Non-pigmented ciliary epithelial cell (primary cell): ENCODE measurements at regions not wholly inside any gene's neighbourhood (a gene's known extent, or its start where the extent isn't known, plus 50 kb on each side); places are given as distances from the start of the nearest gene placed in this dataset.

Source experiments
- DNase-seq: peaks from one replicate; pipeline ENCODE4 v3.0.0-alpha.2; 2010; ENCODE audit warnings: low read depth

- no peak for DNase-seq
Measured at GRCh38 chr11:27858866-27859265, 158.6 kb upstream of the BDNF start.

DNA sequence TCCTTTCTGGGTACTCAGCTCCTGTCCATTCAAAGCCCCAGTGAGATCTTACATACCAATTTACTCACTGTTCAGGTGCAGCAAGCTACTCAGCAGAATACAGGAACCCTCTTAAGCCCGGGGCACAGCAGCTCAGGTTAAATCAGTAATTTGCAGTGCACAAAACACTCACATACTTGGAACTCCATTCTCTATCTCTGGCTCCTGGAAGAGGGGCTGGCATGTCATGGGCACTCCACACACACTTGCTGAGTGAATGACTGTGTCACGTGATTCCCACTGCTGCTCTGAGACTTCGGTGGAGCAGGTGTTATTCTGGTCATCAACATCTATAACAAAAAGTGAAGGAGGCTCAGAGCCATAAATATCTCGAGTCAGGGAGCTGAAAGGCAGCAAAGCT lies 157.3 kb upstream of the BDNF start:
- no peak for DNase-seq

- DNase-seq, result no peak
Measured at GRCh38 chr11:27857014-27857413, 156.8 kb upstream of the BDNF start.

DNA sequence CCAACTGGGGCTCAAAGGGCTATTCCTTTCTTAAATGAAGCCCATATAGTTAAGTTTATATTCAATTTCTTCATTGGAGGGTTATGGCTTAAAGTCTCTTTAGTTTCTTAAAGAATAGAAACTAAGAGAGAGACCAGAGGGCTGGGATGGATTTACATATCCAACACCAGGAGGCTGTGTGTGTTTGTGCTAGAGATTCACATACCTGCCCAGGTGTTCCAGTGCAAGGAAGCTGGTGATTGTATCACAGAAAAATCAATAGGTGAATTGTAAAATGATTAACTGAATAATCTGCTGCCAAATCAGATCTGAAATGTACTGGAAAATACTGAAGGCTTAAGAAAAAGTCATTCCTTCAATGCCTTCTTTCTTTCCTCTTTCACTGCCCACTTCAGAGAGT lies 148.2 kb upstream of the BDNF start:
- no peak for DNase-seq

DNA sequence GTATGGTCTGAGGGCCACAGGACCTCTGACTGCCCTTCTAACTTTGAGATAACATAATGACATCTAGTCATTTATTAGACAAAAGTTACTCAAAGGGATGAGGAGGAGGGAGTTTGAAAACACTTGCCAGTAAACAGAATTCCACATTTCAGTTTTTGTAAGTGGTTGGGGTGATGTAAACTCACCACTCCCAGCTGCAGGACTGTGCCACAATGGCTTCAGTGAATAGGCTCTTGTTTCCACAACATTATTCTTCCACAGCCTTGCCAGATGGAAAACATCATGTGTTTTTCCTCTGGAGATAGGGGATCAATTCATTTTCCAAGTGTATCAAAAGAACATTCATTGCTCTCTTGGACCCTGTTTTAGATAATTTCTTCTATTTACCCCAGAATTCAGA lies 147.2 kb upstream of the BDNF start:
- no peak for DNase-seq

DNA sequence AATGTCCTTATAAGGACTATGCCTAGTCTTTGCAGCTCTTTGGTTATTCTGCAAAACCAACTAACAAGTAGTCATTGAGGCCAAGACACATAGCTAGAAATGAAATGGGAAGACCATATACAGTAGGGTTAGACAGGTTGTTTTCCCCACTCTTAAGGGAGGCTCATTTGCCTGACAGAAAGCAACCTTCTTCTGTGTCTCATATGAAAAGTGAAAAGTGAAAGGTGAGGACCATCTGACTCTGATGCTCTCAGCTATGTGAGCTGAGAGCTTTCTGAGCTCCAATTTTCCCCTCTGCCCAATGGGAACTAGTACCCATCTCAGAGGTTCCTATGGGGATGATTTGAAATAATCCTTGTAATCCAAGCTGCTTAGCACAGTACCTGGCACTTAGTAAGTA lies 142.0 kb upstream of the BDNF start:
- DNase-seq, result no peak

DNA sequence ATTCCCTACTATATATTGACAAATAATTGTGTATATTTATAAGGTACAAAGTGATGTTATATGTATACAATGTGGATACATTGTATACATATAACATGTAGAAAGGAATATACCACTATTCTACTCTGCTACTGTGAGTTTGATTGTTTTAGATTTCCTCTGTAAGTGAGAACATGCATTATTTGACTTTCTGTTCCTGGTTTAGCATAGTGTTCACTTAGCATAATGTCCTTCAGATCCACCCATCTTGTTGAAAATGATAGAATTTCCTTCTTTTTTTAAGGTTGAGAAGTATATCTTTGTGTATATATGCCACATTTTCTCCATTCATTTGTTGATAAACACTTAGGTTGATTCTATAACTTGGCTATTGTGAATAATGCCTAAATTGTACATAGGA lies 140.8 kb upstream of the BDNF start:
- no peak for DNase-seq

GRCh38 chr11:27839226-27839913 lies 139.1 kb upstream of the BDNF start:
- DNase-seq, result no peak

GRCh38 chr11:27838674-27839073 lies 138.4 kb upstream of the BDNF start:
- DNase-seq, result no peak

GRCh38 chr11:27837895-27838563 lies 137.8 kb upstream of the BDNF start:
- DNase-seq, result no peak

DNA sequence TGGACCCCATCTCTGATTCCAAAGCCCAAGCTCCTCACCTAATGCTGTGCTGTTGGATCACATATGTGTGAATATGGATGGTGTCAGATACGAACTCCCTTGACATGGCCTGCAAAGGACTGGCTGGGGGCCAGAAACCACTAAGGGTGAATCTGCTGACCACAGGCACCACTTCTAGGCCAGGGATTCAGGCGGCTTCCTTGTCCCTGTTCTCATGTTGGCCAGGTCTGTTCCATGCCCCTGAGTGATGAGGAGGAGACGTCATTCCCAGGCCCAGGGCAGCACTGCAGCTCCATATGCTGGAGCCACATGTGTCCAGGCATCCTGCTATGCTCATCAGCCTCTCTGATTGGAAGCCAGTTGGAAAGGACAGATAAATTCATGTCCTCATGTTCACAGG lies 130.0 kb upstream of the BDNF start:
- no peak for DNase-seq

- DNase-seq, result no peak
Measured at GRCh38 chr11:27820249-27820648, 120.0 kb upstream of the BDNF start.

DNA sequence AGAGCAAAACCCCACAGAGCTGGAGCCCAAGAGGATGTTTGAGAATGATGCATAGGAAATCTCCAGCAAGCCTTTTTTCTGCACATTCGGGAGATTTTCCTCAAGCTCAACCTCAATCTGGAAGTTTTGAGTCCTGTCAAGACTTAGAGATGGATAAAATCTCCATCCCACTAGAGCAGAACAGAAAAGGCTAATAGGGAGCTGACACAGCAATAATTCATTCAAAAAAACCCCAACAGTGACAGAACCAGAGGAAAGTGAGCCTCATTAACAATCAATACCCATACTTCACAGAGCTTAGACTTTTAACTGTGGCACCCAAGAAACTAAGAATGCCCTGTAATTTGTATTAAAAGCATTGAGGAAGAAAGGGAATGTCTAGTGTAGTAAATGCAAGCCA lies 115.9 kb upstream of the BDNF start:
- no peak for DNase-seq

- no peak for DNase-seq
Measured at GRCh38 chr11:27812341-27812740, 112.1 kb upstream of the BDNF start.

GRCh38 chr11:27807596-27807995 lies 107.3 kb upstream of the BDNF start:
- no peak for DNase-seq

DNA sequence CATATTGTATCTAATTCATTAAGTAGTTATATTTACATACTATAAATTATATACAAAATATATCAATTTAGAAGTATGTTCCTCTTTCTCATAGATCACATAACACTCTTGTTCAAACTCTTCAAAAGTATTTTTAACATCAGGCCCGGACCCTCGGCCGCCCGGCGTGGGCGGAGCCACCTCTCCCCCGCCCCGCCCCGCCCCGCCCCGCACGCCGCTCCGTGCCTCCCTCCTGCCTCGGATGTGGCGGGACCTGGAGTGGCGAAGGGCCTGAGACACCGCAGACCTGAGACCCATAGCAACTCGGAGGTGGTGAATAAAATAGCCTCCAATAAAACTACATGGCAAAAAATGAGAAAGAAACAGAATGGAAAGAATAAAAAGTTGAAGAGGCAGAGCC lies 105.9 kb upstream of the BDNF start:
- DNase-seq, result no peak

DNA sequence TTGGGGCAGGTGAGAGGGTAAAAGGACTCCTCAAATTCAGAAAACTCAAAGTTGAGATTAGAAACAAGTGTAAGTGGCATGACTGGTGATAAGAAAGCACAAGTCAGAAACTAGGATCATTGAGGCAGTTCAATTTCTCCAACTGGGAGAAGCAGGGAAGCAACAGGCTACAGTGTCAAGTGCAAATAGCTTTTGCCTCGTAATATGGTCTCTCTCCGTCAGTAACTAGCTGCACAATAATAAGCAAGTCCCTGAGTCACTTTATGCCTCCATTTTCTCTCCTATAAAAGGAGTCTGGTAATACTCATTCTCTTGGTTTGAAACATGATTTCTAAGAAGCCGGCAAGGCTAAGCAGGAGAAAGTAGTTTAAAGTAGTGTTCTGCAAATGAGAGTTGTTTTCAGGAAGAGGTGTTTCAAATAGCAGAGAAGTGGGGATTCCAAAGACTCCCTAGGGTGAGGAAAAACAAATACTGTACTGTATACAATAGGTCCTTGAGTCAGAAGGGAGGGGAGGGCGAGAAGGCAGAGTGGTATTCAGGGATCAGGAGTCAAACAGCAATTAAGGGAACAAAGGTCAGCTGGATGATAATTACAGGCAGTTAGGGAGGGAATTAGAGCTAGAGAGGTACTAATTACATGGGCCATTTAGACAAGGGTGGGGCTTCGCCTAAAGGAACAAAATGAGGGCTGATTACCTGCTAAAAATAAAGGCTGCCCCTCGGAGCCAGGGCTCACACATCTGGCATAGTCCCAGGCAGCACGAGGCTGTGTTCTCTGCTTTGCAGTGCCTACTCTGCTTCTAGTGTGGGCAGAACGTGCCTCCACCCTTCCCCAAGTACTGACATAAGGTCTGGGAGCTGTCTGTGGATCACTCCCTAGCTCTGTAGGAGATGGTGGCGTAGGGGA lies 96.0 kb upstream of the BDNF start:
- DNase-seq, result no peak

DNA sequence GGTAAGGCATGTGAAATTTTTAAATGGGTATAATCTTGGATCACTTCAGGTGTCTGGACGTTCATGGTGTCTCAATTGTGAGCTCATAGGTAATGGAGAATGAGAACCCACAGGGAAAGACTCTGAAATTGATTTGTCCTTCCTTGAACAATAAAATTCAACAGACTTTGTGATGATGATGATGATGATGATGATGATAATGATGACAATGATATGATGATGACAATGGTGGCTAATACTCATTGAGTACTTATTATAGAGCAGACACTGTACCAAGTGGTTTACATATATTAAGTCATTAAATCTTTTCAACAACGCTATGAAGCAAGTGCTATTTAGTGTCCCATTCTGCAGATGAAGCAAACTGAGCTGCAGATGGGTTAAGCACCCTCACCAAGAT lies 86.6 kb upstream of the BDNF start:
- no peak for DNase-seq

GRCh38 chr11:27786331-27786730 lies 86.1 kb upstream of the BDNF start:
- no peak for DNase-seq

- DNase-seq, result no peak
Measured at GRCh38 chr11:27783701-27784355, 83.6 kb upstream of the BDNF start.

GRCh38 chr11:27777033-27777432 lies 76.8 kb upstream of the BDNF start:
- no peak for DNase-seq

DNA sequence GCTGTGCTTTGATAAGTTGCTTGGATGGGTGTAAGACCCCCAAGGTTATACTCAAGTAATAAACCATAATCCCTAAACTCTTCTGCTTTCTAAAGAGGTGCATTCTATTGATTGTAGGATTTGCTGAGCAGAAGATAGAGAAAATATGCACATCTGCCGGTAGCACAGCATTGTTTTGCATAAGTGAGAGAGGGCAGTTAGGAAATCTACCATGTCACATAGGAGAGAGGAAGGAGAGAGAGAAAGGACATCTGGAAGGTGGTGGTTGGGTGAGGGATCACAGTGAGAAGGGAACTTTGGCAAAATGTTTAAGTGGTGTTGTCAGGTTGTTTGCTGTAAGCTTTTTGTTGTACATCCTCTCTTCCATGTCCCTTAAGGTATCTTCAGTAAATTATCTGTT lies 73.6 kb upstream of the BDNF start:
- no peak for DNase-seq

DNA sequence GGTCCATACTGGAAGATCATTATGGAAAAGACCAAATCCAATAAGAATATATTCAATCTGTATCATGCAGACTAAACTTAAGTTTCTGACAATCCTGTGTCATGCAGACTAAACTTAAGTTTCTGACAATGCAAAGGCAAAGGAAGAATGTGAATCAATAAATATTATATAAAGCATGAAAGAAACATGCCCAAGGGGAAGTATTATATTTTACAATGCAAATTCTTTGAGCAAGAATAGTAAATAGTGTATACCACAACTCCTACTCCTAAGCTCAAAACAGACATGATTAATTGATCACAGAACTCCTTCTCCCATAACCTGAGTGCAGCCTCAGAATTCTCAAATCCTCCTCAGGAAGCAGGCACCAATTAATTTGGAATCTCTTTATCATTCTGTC lies 71.3 kb upstream of the BDNF start:
- DNase-seq, result no peak
